Mesenchymal stem cell (in vitro differentiated cells and primary cell): ENCODE measurements at regions not wholly inside any gene's neighbourhood (a gene's known extent, or its start where the extent isn't known, plus 50 kb on each side); places are given as distances from the start of the nearest gene placed in this dataset.

Experiments used
- DNase-seq: peaks from one replicate; pipeline ENCODE4 v3.0.0-alpha.2; 2013
- H2AFZ ChIP-seq: one replicate; pipeline ENCODE4 v1.6.1; 2013; ENCODE audit warnings: low read depth, mild to moderate bottlenecking, control low read depth, inconsistent platforms, low read length, moderate library complexity
- H2AK5ac ChIP-seq: 2 replicates; pipeline ENCODE4 v1.6.1; 2013; ENCODE audit warnings: low read length, moderate library complexity, mild to moderate bottlenecking, inconsistent platforms; ENCODE audit not compliant: severe bottlenecking
- H2BK120ac ChIP-seq: one replicate; pipeline ENCODE4 v1.6.1; 2013; ENCODE audit warnings: low read depth, mild to moderate bottlenecking, inconsistent platforms, low read length, moderate library complexity
- H2BK12ac ChIP-seq, 2 experiments: one replicate each; pipeline ENCODE4 v1.6.1; 2013; ENCODE audit warnings: inconsistent platforms in 2 of 2, low read length in 2 of 2, mild to moderate bottlenecking in 2 of 2, moderate library complexity in 2 of 2, control low read depth in 1 of 2
- H2BK15ac ChIP-seq: one replicate; pipeline ENCODE4 v1.6.1; 2013; ENCODE audit warnings: mild to moderate bottlenecking, low read depth, inconsistent platforms; ENCODE audit not compliant: poor library complexity, severe bottlenecking
- H2BK5ac ChIP-seq: 2 replicates; pipeline ENCODE4 v1.6.1; 2013; ENCODE audit warnings: low read depth, mild to moderate bottlenecking, low read length, control low read depth, inconsistent platforms; ENCODE audit not compliant: poor library complexity, severe bottlenecking
- H3K14ac ChIP-seq, 2 experiments: one replicate each; pipeline ENCODE4 v1.6.1; 2013; ENCODE audit warnings: inconsistent platforms in 2 of 2, low read length in 2 of 2, control low read depth in 1 of 2, mild to moderate bottlenecking in 1 of 2, moderate library complexity in 1 of 2
- H3K18ac ChIP-seq, 2 experiments: one replicate each; pipeline ENCODE4 v1.6.1; 2013; ENCODE audit warnings: inconsistent platforms in 2 of 2, low read length in 2 of 2, control low read depth in 1 of 2, low read depth in 1 of 2, mild to moderate bottlenecking in 1 of 2
- H3K23ac ChIP-seq, 2 experiments: one replicate each; pipeline ENCODE4 v1.6.1; 2013; ENCODE audit warnings: inconsistent platforms in 2 of 2, low read length in 2 of 2, mild to moderate bottlenecking in 2 of 2, moderate library complexity in 2 of 2, control low read depth in 1 of 2
- H3K27ac ChIP-seq: 2 replicates; pipeline ENCODE4 v1.5.1; 2013; ENCODE audit warnings: mild to moderate bottlenecking, moderate library complexity, low read length, control low read depth, inconsistent platforms; ENCODE audit not compliant: poor library complexity, severe bottlenecking
- H3K27me3 ChIP-seq, 2 experiments: 2 replicates each; pipeline versions ENCODE4 v1.6.1 to v1.7.0; 2013; ENCODE audit warnings: low read length in 2 of 2, mild to moderate bottlenecking in 2 of 2, moderate library complexity in 2 of 2, control low read depth in 1 of 2, inconsistent platforms in 1 of 2; ENCODE audit not compliant: control insufficient read depth in 1 of 2, insufficient read depth in 1 of 2
- H3K36me3 ChIP-seq, 2 experiments: 2 replicates each; pipeline versions ENCODE4 v1.6.1 to v1.7.0; 2013; ENCODE audit warnings: low read length in 2 of 2, control low read depth in 1 of 2, inconsistent platforms in 1 of 2, low read depth in 1 of 2, mild to moderate bottlenecking in 1 of 2; ENCODE audit not compliant: insufficient read depth in 2 of 2, control insufficient read depth in 1 of 2
- H3K4ac ChIP-seq, 2 experiments: one replicate each; pipeline ENCODE4 v1.6.1; 2013; ENCODE audit warnings: inconsistent platforms in 2 of 2, low read length in 2 of 2, mild to moderate bottlenecking in 2 of 2, moderate library complexity in 2 of 2, control low read depth in 1 of 2, low read depth in 1 of 2
- H3K4me1 ChIP-seq: 2 replicates; pipeline ENCODE4 v1.6.1; 2013; ENCODE audit warnings: low read depth, low read length, control low read depth; ENCODE audit not compliant: control insufficient read depth, insufficient read depth
- H3K4me2 ChIP-seq: 2 replicates; pipeline ENCODE4 v1.6.1; 2013; ENCODE audit warnings: low read length, mild to moderate bottlenecking, inconsistent platforms; ENCODE audit not compliant: poor library complexity, severe bottlenecking
- H3K4me3 ChIP-seq, 2 experiments: 2 replicates each; pipeline versions ENCODE4 v1.5.1 to v1.7.0; 2013; ENCODE audit warnings: low read length in 2 of 2, mild to moderate bottlenecking in 2 of 2, control low read depth in 1 of 2, low read depth in 1 of 2; ENCODE audit not compliant: insufficient read depth in 1 of 2
- H3K79me1 ChIP-seq: replicated peaks from 2 replicates; pipeline ENCODE4 v1.6.1; 2013; ENCODE audit warnings: mild to moderate bottlenecking, control low read depth, low read length, inconsistent platforms; ENCODE audit not compliant: poor library complexity, severe bottlenecking
- H3K9ac ChIP-seq: 2 replicates; pipeline ENCODE4 v1.7.0; 2013; ENCODE audit warnings: mild to moderate bottlenecking, low read length, moderate library complexity
- H3K9me3 ChIP-seq: 2 replicates; pipeline ENCODE4 v1.7.0; 2013; ENCODE audit warnings: mild to moderate bottlenecking, low read length; ENCODE audit not compliant: control insufficient read depth
- H4K8ac ChIP-seq: one replicate; pipeline ENCODE4 v1.6.1; 2013; ENCODE audit warnings: inconsistent platforms, mild to moderate bottlenecking, low read length, moderate library complexity
- H4K91ac ChIP-seq: one replicate; pipeline ENCODE4 v1.6.1; 2013; ENCODE audit warnings: mild to moderate bottlenecking, low read length, inconsistent platforms
- WGBS: methylation state at CpG from one replicate; pipeline ENCODE4 v1.1.7; 2013; ENCODE audit warnings: mixed read lengths; 5-methylcytosine and 5-hydroxymethylcytosine counted together

- Histone ChIP-seq H2AFZ (no peak overlapping the region), H3K36me3 (no peaks in the 10 kb centered on the region)
- 94% methylated on average over 2 of the region's 2 CpGs for WGBS
These were observed 228.5 kb downstream of the ATP23 start for GRCh38 chr12:58169826-58170225.

GRCh38 chr12:58171914-58172313, 230.5 kb downstream of the ATP23 start:
- Histone ChIP-seq H3K36me3 (no peaks in the 10 kb centered on the region), H3K4me1 (no peaks in the 10 kb centered on the region), H2BK15ac (no peak overlapping the region), H3K4me2 (no peak overlapping the region), H2BK120ac (no peak overlapping the region), H2BK12ac (no peak overlapping the region), H4K8ac (no peak overlapping the region), H3K4me3 (no peak overlapping the region), H2BK5ac (no peak overlapping the region), H2AFZ (no peak overlapping the region), H4K91ac (no peak overlapping the region), H3K9ac (no peak overlapping the region), H3K9me3 (no peaks in the 10 kb centered on the region), H3K79me1 (no peaks in the 10 kb centered on the region), H3K27ac (no peak overlapping the region), H3K27me3 (no peaks in the 10 kb centered on the region), H2AK5ac (no peak overlapping the region), H3K23ac (no peak overlapping the region), H3K14ac (no peak overlapping the region), H3K4ac (no peak overlapping the region), H3K18ac (no peak overlapping the region)
- WGBS: 88% methylated on average over 2 of the region's 2 CpGs
- DNase-seq: no peak

More at GRCh38 chr12:58169826-58170225, 228.5 kb downstream of the ATP23 start:
- no peak for DNase-seq
- no peaks in the 10 kb centered on the region for H3K79me1 ChIP-seq
- H3K18ac ChIP-seq: no peak overlapping the region
- H2AK5ac ChIP-seq: no peak overlapping the region
- H2BK120ac ChIP-seq: no peak overlapping the region
- no peak overlapping the region for H4K8ac ChIP-seq
- no peak overlapping the region for H3K4ac ChIP-seq
- no peaks in the 10 kb centered on the region for H3K4me1 ChIP-seq
- H3K4me2 ChIP-seq: no peak overlapping the region
- H3K23ac ChIP-seq: no peak overlapping the region
- H4K91ac ChIP-seq: no peak overlapping the region
- H3K4me3 ChIP-seq: no peak overlapping the region
- no peak overlapping the region for H3K14ac ChIP-seq
- no peaks in the 10 kb centered on the region for H3K9me3 ChIP-seq
- H2BK12ac ChIP-seq: no peak overlapping the region
- H3K9ac ChIP-seq: no peak overlapping the region
- no peak overlapping the region for H3K27ac ChIP-seq
- no peaks in the 10 kb centered on the region for H3K27me3 ChIP-seq
- no peak overlapping the region for H2BK15ac ChIP-seq
- no peak overlapping the region for H2BK5ac ChIP-seq

GRCh38 chr12:58172433-58173073, 231.2 kb downstream of the ATP23 start:
- Histone ChIP-seq H4K91ac (no peak overlapping the region), H3K4me1 (no peaks in the 10 kb centered on the region), H3K36me3 (no peaks in the 10 kb centered on the region), H2BK5ac (no peak overlapping the region), H2AFZ (no peak overlapping the region), H3K27me3 (no peaks in the 10 kb centered on the region), H2AK5ac (no peak overlapping the region), H4K8ac (no peak overlapping the region), H3K4me3 (no peak overlapping the region), H2BK12ac (no peak overlapping the region), H3K14ac (no peak overlapping the region), H3K9ac (no peak overlapping the region), H2BK15ac (no peak overlapping the region), H3K4me2 (no peak overlapping the region), H3K9me3 (no peaks in the 10 kb centered on the region), H3K18ac (no peak overlapping the region), H3K23ac (no peak overlapping the region), H3K27ac (no peak overlapping the region), H3K79me1 (no peaks in the 10 kb centered on the region), H2BK120ac (no peak overlapping the region), H3K4ac (no peak overlapping the region)
- no peak for DNase-seq
- WGBS: 93% methylated on average over 21 of the region's 21 CpGs

GRCh38 chr12:58174316-58174715, 232.9 kb downstream of the ATP23 start:
- H3K36me3 ChIP-seq: no peaks in the 10 kb centered on the region
- 89% methylated on average over 2 of the region's 2 CpGs for WGBS

More at GRCh38 chr12:58174316-58174715, 232.9 kb downstream of the ATP23 start:
- Histone ChIP-seq H3K79me1 (no peaks in the 10 kb centered on the region), H3K14ac (no peak overlapping the region), H4K8ac (no peak overlapping the region), H2BK120ac (no peak overlapping the region), H3K4me2 (no peak overlapping the region), H3K9ac (no peak overlapping the region), H2BK5ac (no peak overlapping the region), H3K4me1 (no peaks in the 10 kb centered on the region), H2BK15ac (no peak overlapping the region), H4K91ac (no peak overlapping the region), H3K27ac (no peak overlapping the region), H2AFZ (no peak overlapping the region), H3K18ac (no peak overlapping the region), H3K23ac (no peak overlapping the region), H3K9me3 (no peaks in the 10 kb centered on the region), H2AK5ac (no peak overlapping the region), H2BK12ac (no peak overlapping the region), H3K27me3 (no peaks in the 10 kb centered on the region), H3K4me3 (no peak overlapping the region), H3K4ac (no peak overlapping the region)
- DNase-seq: no peak
